ENCODE measurements at regions not wholly inside any gene's neighbourhood (a gene's known extent, or its start where the extent isn't known, plus 50 kb on each side); places are given as distances from the start of the nearest gene placed in this dataset.

DNA sequence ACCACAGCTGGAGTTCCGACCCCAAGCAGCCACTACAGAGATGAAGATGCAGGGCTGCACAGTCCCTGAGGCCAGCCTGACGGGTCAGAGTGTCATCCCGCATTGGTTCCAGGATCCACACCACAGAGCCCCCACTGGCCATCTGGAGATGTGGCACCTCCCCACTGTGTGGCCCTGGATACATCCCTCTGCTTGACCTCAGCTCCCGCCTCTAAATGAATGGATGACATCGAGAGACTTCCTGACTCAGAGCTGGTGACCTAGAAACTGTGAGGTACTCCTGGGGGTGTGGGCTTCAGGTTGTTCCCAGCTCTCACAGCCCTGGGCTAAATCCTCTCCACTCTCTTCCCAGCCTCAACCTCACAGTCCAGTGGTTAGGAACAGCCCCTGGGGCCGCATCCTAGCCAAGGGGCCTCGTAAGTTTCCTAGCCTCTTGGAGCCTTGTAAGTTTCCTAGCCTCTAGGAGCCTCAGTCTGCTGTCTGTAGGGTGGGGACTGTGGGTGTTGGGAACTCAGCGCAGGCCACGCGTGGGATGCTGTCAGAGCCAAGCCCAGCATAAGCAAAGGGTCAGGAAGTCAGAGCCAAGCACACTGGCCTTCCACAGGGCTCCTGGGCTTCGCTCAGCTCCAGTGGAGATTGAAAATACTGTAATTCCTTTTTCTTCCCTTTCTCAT lies 87.5 kb upstream of the RUNX3 start:
- no peak for TF ChIP-seq RARB (CRISPR knock-in tag; IDR thresholded peaks at IDR 0.05)
- no peak for TF ChIP-seq ISL1 (CRISPR knock-in tag; IDR thresholded peaks at IDR 0.05)
- TF ChIP-seq ZC3H10 (CRISPR knock-in tag; IDR thresholded peaks at IDR 0.05), result no peak
